B cell (primary cell): ENCODE measurements at regions not wholly inside any gene's neighbourhood (a gene's known extent, or its start where the extent isn't known, plus 50 kb on each side); places are given as distances from the start of the nearest gene placed in this dataset.

Source experiments
- ATAC-seq: fragments of 200-7000 bp; cut with Tn5 transposase; one replicate; pipeline ENCODE4 v1.10.0; 2021; ENCODE audit warnings: low read depth, mild to moderate bottlenecking, moderate number of reproducible peaks, moderate library complexity
- CTCF ChIA-PET: fragments of 350-600 bp; sonication (Branson Sonifier 250); formaldehyde crosslinking; loops from one replicate; lab custom pipeline; 2021; ENCODE audit warnings: antibody characterized with exemption, inconsistent platforms; lab: Charles Lee
- POLR2A ChIA-PET: fragments of 350-600 bp; sonication (Branson Sonifier 250); formaldehyde crosslinking; loops from one replicate; lab custom pipeline; 2021; ENCODE audit warnings: antibody characterized with exemption; lab: Charles Lee
- DNase-seq: peaks from one replicate; pipeline ENCODE4 v3.0.0; 2013
- H2AFZ ChIP-seq: 2 replicates; pipeline ENCODE4 v1.6.1; 2012; ENCODE audit warnings: mild to moderate bottlenecking, low read depth, low read length; ENCODE audit not compliant: insufficient read depth, poor library complexity, severe bottlenecking
- H3K27ac ChIP-seq, 2 donors: 1 replicate in 1 of 2; 2 replicates in 1 of 2; pipeline ENCODE4 v1.5.1; 2012 to 2013; ENCODE audit warnings: low read length in 2 of 2, mild to moderate bottlenecking in 2 of 2, moderate library complexity in 1 of 2
- H3K27me3 ChIP-seq, 4 experiments: fragments of 200-600 bp in 1 of 4; sonication (generic) in 1 of 4; replicated peaks in 1 of 4; 1 replicate in 2 of 4; 2 replicates in 2 of 4; pipeline versions ENCODE4 v1.6.1 to v1.7.0; 2013 to 2016; ENCODE audit warnings: low read length in 3 of 4, mild to moderate bottlenecking in 2 of 4, mixed read lengths in 1 of 4, moderate library complexity in 1 of 4; ENCODE audit not compliant: insufficient read depth in 4 of 4, control insufficient read depth in 3 of 4; ENCODE audit errors: control extremely low read depth in 1 of 4
- H3K36me3 ChIP-seq, 2 experiments: replicated peaks in 1 of 2; 1 replicate in 1 of 2; 2 replicates in 1 of 2; pipeline versions ENCODE4 v1.6.1 to v1.7.1; 2013; ENCODE audit warnings: low read length in 1 of 2; ENCODE audit not compliant: insufficient read depth in 2 of 2, control insufficient read depth in 1 of 2; ENCODE audit errors: control extremely low read depth in 1 of 2, extremely low read depth in 1 of 2
- H3K4me1 ChIP-seq, 2 donors: fragments of 200-600 bp in 1 of 2; sonication (generic) in 1 of 2; 1 replicate in 1 of 2; 2 replicates in 1 of 2; pipeline versions ENCODE4 v1.5.1 to v1.6.1; 2013 to 2017; ENCODE audit warnings: low read length in 2 of 2; ENCODE audit not compliant: control insufficient read depth in 2 of 2, insufficient read depth in 2 of 2
- H3K4me2 ChIP-seq: replicated peaks from 2 replicates; pipeline ENCODE3; 2012; ENCODE audit warnings: mild to moderate bottlenecking, low read depth, low read length; ENCODE audit not compliant: poor library complexity, severe bottlenecking
- H3K4me3 ChIP-seq, 5 experiments: fragments of 200-600 bp in 1 of 5; sonication (generic) in 1 of 5; 1 replicate in 3 of 5; 2 replicates in 2 of 5; pipeline versions ENCODE4 v1.5.1 to v1.7.0; 2011 to 2016; ENCODE audit warnings: low read length in 4 of 5, mild to moderate bottlenecking in 4 of 5, low read depth in 2 of 5, control low read depth in 1 of 5, moderate library complexity in 1 of 5; ENCODE audit not compliant: insufficient read depth in 1 of 5; ENCODE audit errors: control extremely low read depth in 1 of 5, extremely low read depth in 1 of 5
- H3K79me2 ChIP-seq: fragments of 200-600 bp; sonication (generic); one replicate; pipeline ENCODE4 v1.6.0; 2016; ENCODE audit warnings: low read length; ENCODE audit not compliant: control insufficient read depth, insufficient read depth
- H3K9ac ChIP-seq: fragments of 200-600 bp; sonication (generic); 2 replicates; pipeline ENCODE4 v1.6.1; 2017; ENCODE audit warnings: mild to moderate bottlenecking, low read length, moderate library complexity
- H3K9me3 ChIP-seq, 3 donors: one replicate each; pipeline versions ENCODE4 v1.6.1 to v1.7.1; 2013; ENCODE audit warnings: low read length in 2 of 3; ENCODE audit not compliant: control insufficient read depth in 2 of 3, insufficient read depth in 1 of 3; ENCODE audit errors: control extremely low read depth in 1 of 3
- H4K20me1 ChIP-seq: 2 replicates; pipeline ENCODE4 v1.6.0; 2012; ENCODE audit warnings: mild to moderate bottlenecking, low read length; ENCODE audit not compliant: insufficient read depth, control insufficient read depth, poor library complexity, severe bottlenecking
- H3K27ac Mint-ChIP-seq: one replicate; pipeline ENCODE4 v1.8.0; 2021; ENCODE audit warnings: mixed read lengths
- H3K27me3 Mint-ChIP-seq: one replicate; pipeline ENCODE4 v1.8.0; 2021; ENCODE audit warnings: mixed read lengths
- H3K4me1 Mint-ChIP-seq: one replicate; pipeline ENCODE4 v1.8.0; 2021; ENCODE audit warnings: mixed read lengths
- H3K4me3 Mint-ChIP-seq: one replicate; pipeline ENCODE4 v1.8.0; 2021; ENCODE audit warnings: mixed read lengths
- H3K9me3 Mint-ChIP-seq: one replicate; pipeline ENCODE4 v1.8.0; 2022; ENCODE audit warnings: mixed read lengths; ENCODE audit not compliant: insufficient read depth
- CTCF ChIP-seq: fragments of 200-600 bp; IDR thresholded peaks from one replicate; pipeline ENCODE4 v1.8.0; 2022; ENCODE audit warnings: antibody characterized with exemption, mild to moderate bottlenecking
- EZH2 ChIP-seq: IDR thresholded peaks from 2 replicates; pipeline ENCODE4 v1.6.1; 2012; ENCODE audit warnings: borderline replicate concordance, low read depth, mild to moderate bottlenecking, moderate library complexity, low read length; ENCODE audit not compliant: insufficient read depth, poor library complexity, severe bottlenecking
- whole genome bisulfite sequencing: methylation state at CpG from one replicate; pipeline ENCODE4 v1.1.5; 2013; ENCODE audit warnings: missing lambda C conversion rate; ENCODE audit not compliant: insufficient coverage; 5-methylcytosine and 5-hydroxymethylcytosine counted together
- intact Hi-C: fragments of 100-400 bp; cut with micrococcal nuclease; formaldehyde crosslinking; loops from one replicate; pipeline ENCODE4 v1.10.0; 2022

GRCh38 chr7:128145191-128145590 is 95.9 kb upstream of the LEP start:
- ATAC-seq: no peak
- no peak for TF ChIP-seq EZH2
- no peak for TF ChIP-seq CTCF
- intact Hi-C loops: no loop called here
- no peaks in the 10 kb centered on the region for H3K79me2 ChIP-seq
- peaks cover 0 to 7% (median 2%) of the 10 kb centered on the region in 4 experiments for H3K27me3 ChIP-seq
- ChIA-PET POLR2A (no interaction called here), CTCF (interaction anchor here (1.1 to 1.9 kb wide), 2 partner anchors 9 to 64 kb away, joined by 5 to 6 read pairs; no protein-coding TSS in a partner anchor)
- peaks cover 0 to 14% (median 10%) of the 10 kb centered on the region in 3 donors for H3K9me3 ChIP-seq
- no peaks in the 10 kb centered on the region for H4K20me1 ChIP-seq
- H3K27ac ChIP-seq: no peak overlapping the region
- no peak overlapping the region for H3K4me2 ChIP-seq
- Mint-ChIP-seq H3K4me1 (no peaks in the 10 kb centered on the region), H3K9me3 (peaks cover 3% of the 10 kb centered on the region), H3K27ac (no peak overlapping the region), H3K4me3 (no peak overlapping the region), H3K27me3 (peaks cover 32% of the 10 kb centered on the region)
- H3K4me3 ChIP-seq: no peak overlapping the region
- no peak overlapping the region for H3K9ac ChIP-seq
- no peak for DNase-seq
- H3K4me1 ChIP-seq: no peaks in the 10 kb centered on the region
- 60% methylated on average over 2 of the region's 2 CpGs for WGBS
- H3K36me3 ChIP-seq: no peaks in the 10 kb centered on the region
- no peak overlapping the region for H2AFZ ChIP-seq

GRCh38 chr7:128146052-128146451 is 95.0 kb upstream of the LEP start:
- H3K36me3 ChIP-seq: no peaks in the 10 kb centered on the region
- H3K9me3 ChIP-seq: peaks cover 0 to 10% (median 8%) of the 10 kb centered on the region in 3 donors
- H2AFZ ChIP-seq: no peak overlapping the region
- ATAC-seq (no peak), DNase-seq (no peak)
- H3K4me1 Mint-ChIP-seq: no peaks in the 10 kb centered on the region
- H4K20me1 ChIP-seq: no peaks in the 10 kb centered on the region
- intact Hi-C loops: no loop called here
- no peak overlapping the region for H3K4me3 Mint-ChIP-seq
- no peak overlapping the region for H3K4me3 ChIP-seq
- H3K79me2 ChIP-seq: no peaks in the 10 kb centered on the region
- H3K4me2 ChIP-seq: no peak overlapping the region
- H3K27ac ChIP-seq: no peak overlapping the region
- TF ChIP-seq CTCF (no peak), EZH2 (no peak)
- 100% methylated on average over 1 of the region's 4 CpGs for WGBS
- ChIA-PET CTCF (interaction anchor here (1.1 to 1.9 kb wide), 2 partner anchors 10 to 64 kb away, joined by 5 to 6 read pairs; no protein-coding TSS in a partner anchor), POLR2A (no interaction called here)
- peaks cover 32% of the 10 kb centered on the region for H3K27me3 Mint-ChIP-seq
- peaks cover 0 to 13% (median 3%) of the 10 kb centered on the region in 4 experiments for H3K27me3 ChIP-seq
- H3K27ac Mint-ChIP-seq: no peak overlapping the region
- peaks cover 3% of the 10 kb centered on the region for H3K9me3 Mint-ChIP-seq
- H3K9ac ChIP-seq: no peak overlapping the region
- no peaks in the 10 kb centered on the region for H3K4me1 ChIP-seq
